Panc1 (cell line): ENCODE measurements at regions not wholly inside any gene's neighbourhood (a gene's known extent, or its start where the extent isn't known, plus 50 kb on each side); places are given as distances from the start of the nearest gene placed in this dataset.

ENCODE experiments used
- ATAC-seq: fragments of 200-7000 bp; cut with Tn5 transposase; 2 replicates; pipeline ENCODE4 v1.9.1; 2020; ENCODE audit warnings: mild to moderate bottlenecking, moderate library complexity
- BruUV-seq: library from RNA; stranded (reverse); fragments of 400-500 nt; replicated peaks from 2 replicates; lab custom pipeline; 2021; lab: Mats Ljungman, UMichigan
- CTCF ChIA-PET: fragments of 300-600 bp; sonication (Branson Sonifier 250); formaldehyde crosslinking; loops from one replicate; lab custom pipeline; 2022; ENCODE audit warnings: antibody characterized with exemption; lab: Charles Lee
- POLR2A ChIA-PET: fragments of 300-600 bp; sonication (Branson Sonifier 250); formaldehyde crosslinking; loops from one replicate; lab custom pipeline; 2022; ENCODE audit warnings: antibody characterized with exemption; lab: Charles Lee
- DNase-seq: peaks from one replicate; pipeline ENCODE4 v3.0.0-alpha.2; 2010; ENCODE audit warnings: low read depth, low spot score
- H3K27ac ChIP-seq: 2 replicates; pipeline ENCODE4 v1.5.1; 2011; ENCODE audit warnings: mild to moderate bottlenecking, low read length, inconsistent platforms
- H3K27me3 ChIP-seq: fragments of 200-500 bp; sonication (Bioruptor generic); 2 replicates; pipeline ENCODE4 v1.6.0; 2014; ENCODE audit warnings: low read length, inconsistent platforms; ENCODE audit not compliant: control insufficient read depth, insufficient read depth
- H3K36me3 ChIP-seq: fragments of 200-500 bp; sonication (Bioruptor generic); 2 replicates; pipeline ENCODE4 v1.5.1; 2014; ENCODE audit warnings: inconsistent platforms, mild to moderate bottlenecking, low read length, moderate library complexity; ENCODE audit not compliant: control insufficient read depth, insufficient read depth
- H3K4me1 ChIP-seq: 2 replicates; pipeline ENCODE4 v1.5.1; 2011; ENCODE audit warnings: inconsistent platforms, mild to moderate bottlenecking, low read length, moderate library complexity; ENCODE audit not compliant: control insufficient read depth, insufficient read depth
- H3K4me3 ChIP-seq, 2 experiments: 2 replicates each; pipeline ENCODE4 v1.5.1; 2011 to 2012; ENCODE audit warnings: low read depth in 2 of 2, low read length in 2 of 2, mild to moderate bottlenecking in 2 of 2, inconsistent platforms in 1 of 2, moderate library complexity in 1 of 2
- H3K9me3 ChIP-seq: fragments of 200-500 bp; sonication (Bioruptor generic); 2 replicates; pipeline ENCODE4 v1.5.1; 2014; ENCODE audit warnings: low read depth, mild to moderate bottlenecking, inconsistent platforms, low read length, moderate library complexity; ENCODE audit not compliant: control insufficient read depth, insufficient read depth
- CTCF ChIP-seq: fragments of 450-650 bp; IDR thresholded peaks from 2 replicates; pipeline ENCODE4 v1.5.1; 2017; ENCODE audit warnings: mild to moderate bottlenecking
- POLR2AphosphoS5 ChIP-seq: IDR thresholded peaks from 2 replicates; pipeline ENCODE4 v1.6.1; 2012; ENCODE audit warnings: mild to moderate bottlenecking, low read depth, low read length, moderate library complexity
- REST ChIP-seq, 2 experiments: IDR thresholded peaks; 2 replicates each; pipeline ENCODE4 v1.6.1; 2011 to 2012; ENCODE audit warnings: low read depth in 2 of 2, control low read depth in 1 of 2, low read length in 1 of 2, mild to moderate bottlenecking in 1 of 2, moderate library complexity in 1 of 2; ENCODE audit not compliant: insufficient read depth in 1 of 2
- SIN3A ChIP-seq: IDR thresholded peaks from 2 replicates; pipeline ENCODE4 v1.6.1; 2012; ENCODE audit warnings: low read depth, mild to moderate bottlenecking, low read length, moderate library complexity, borderline replicate concordance; ENCODE audit not compliant: insufficient read depth
- TCF7L2 ChIP-seq: IDR thresholded peaks from 2 replicates; pipeline ENCODE4 v1.6.1; 2011; ENCODE audit warnings: mild to moderate bottlenecking, low read depth, low read length, inconsistent platforms
- in situ Hi-C: cut with HindIII; loops from 2 replicates; pipeline ENCODE4 v1.10.0; 2016; ENCODE audit warnings: low sequenced_read_pairs, low pct_unique_long_range_greater_than_20kb
- intact Hi-C: fragments of 100-400 bp; cut with micrococcal nuclease; formaldehyde crosslinking; loops from one replicate; pipeline ENCODE4 v1.10.0; 2022; ENCODE audit not compliant: unreplicated experiment

GRCh38 chr2:20523799-20524187 lies 76.9 kb downstream of the RHOB start:
- H3K4me1 ChIP-seq, result no peaks in the 10 kb centered on the region
- ChIA-PET CTCF (interaction anchor here (0.6 kb wide), 1 partner anchor 17 kb away, joined by 3 read pairs; no protein-coding TSS in a partner anchor), POLR2A (no interaction called here)
- no peaks in the 10 kb centered on the region for H3K9me3 ChIP-seq
- BruUV-seq, result no TSS peak
- TF ChIP-seq SIN3A, result no peak
- no peak overlapping the region for H3K27ac ChIP-seq
- no peaks in the 10 kb centered on the region for H3K36me3 ChIP-seq
- ATAC-seq (no peak), DNase-seq (no peak)
- in situ Hi-C loops (loop anchor here (10.0 kb wide), 1 partner anchor 79 kb away; the partner anchor contains the start of gene RHOB), intact Hi-C loops (no loop called here)
- H3K27me3 ChIP-seq, result no peaks in the 10 kb centered on the region
- H3K4me3 ChIP-seq, result no peak overlapping the region

GRCh38 chr2:20524412-20525040 lies 77.7 kb downstream of the RHOB start:
- Histone ChIP-seq H3K4me3 (no peak overlapping the region), H3K4me1 (no peaks in the 10 kb centered on the region), H3K27ac (no peak overlapping the region), H3K27me3 (no peaks in the 10 kb centered on the region), H3K9me3 (no peaks in the 10 kb centered on the region), H3K36me3 (no peaks in the 10 kb centered on the region)
- ChIA-PET POLR2A (interaction anchor here (0.6 kb wide), 1 partner anchor 76 kb away, joined by 11 read pairs; no protein-coding TSS in a partner anchor), CTCF (no interaction called here)
- no TSS peak for BruUV-seq
- TF ChIP-seq SIN3A (no peak), POLR2AphosphoS5 (no peak), TCF7L2 (no peak), CTCF (no peak), REST (IDR thresholded peaks at IDR 0.05; ENCODE audit: insufficient read depth in 1 of 2, low read depth in 2 of 2, low read length in 1 of 2) (no peak)
- intact Hi-C loops (no loop called here), in situ Hi-C loops (loop anchor here (10.0 kb wide), 1 partner anchor 80 kb away; the partner anchor contains the start of gene RHOB)
- DNase-seq (no peak), ATAC-seq (no peak)
